OCI-LY1 (cell line): ENCODE measurements at regions not wholly inside any gene's neighbourhood (a gene's known extent, or its start where the extent isn't known, plus 50 kb on each side); places are given as distances from the start of the nearest gene placed in this dataset.

ENCODE experiments used
- CTCF ChIP-seq: fragments of 200-600 bp; sonication (generic), shearing (Covaris generic); IDR thresholded peaks from 2 replicates; pipeline ENCODE4 v1.5.1; 2017; ENCODE audit warnings: mild to moderate bottlenecking, antibody characterized with exemption, low read length, moderate library complexity, mixed read lengths
- EZH2 ChIP-seq: fragments of 200-600 bp; sonication (generic), shearing (Covaris generic); IDR thresholded peaks from 2 replicates; pipeline ENCODE4 v1.8.0; 2017; ENCODE audit warnings: borderline replicate concordance, mixed run types, mild to moderate bottlenecking, antibody characterized with exemption, low read length, moderate library complexity, mixed read lengths

- TF ChIP-seq CTCF (no peak), EZH2 (no peak)
Observed at GRCh38 chr1:30144831-30145230, 578.6 kb downstream of the MATN1 start.
